HCT116 (cell line): ENCODE measurements at regions not wholly inside any gene's neighbourhood (a gene's known extent, or its start where the extent isn't known, plus 50 kb on each side); places are given as distances from the start of the nearest gene placed in this dataset.

Experiments
- ATAC-seq: fragments of 200-7000 bp; cut with Tn5 transposase; 2 replicates; pipeline ENCODE4 v1.9.1; 2020; ENCODE audit warnings: mild to moderate bottlenecking, moderate library complexity
- BruUV-seq: library from RNA; stranded (reverse); fragments of 400-500 nt; replicated peaks from 2 replicates; lab custom pipeline; 2021; lab: Mats Ljungman, UMichigan
- CTCF ChIA-PET: fragments of 300-600 bp; sonication (Branson Sonifier 250); formaldehyde crosslinking; loops from one replicate; lab custom pipeline; 2021; ENCODE audit warnings: antibody characterized with exemption; lab: Charles Lee
- POLR2A ChIA-PET: fragments of 300-600, 350-600 bp; sonication (Branson Sonifier 250); formaldehyde crosslinking; loops from one replicate; lab custom pipeline; 2021; ENCODE audit warnings: antibody characterized with exemption; lab: Charles Lee
- RAD21 ChIA-PET, 2 experiments: fragments of 300-600 bp; sonication (Branson Sonifier 250); formaldehyde crosslinking; loops; one replicate each; lab custom pipeline; 2023; ENCODE audit warnings: low total read pairs in 2 of 2; ENCODE audit not compliant: uncharacterized antibody in 2 of 2, unreplicated experiment in 2 of 2, low non-redundant PET in 1 of 2; lab: Charles Lee
- DNase-seq: peaks from one replicate; pipeline ENCODE4 v3.0.0-alpha.2; 2010; ENCODE audit warnings: low read depth, low spot score
- H2AFZ ChIP-seq: fragments of 200-600 bp; shearing (Covaris generic), sonication (generic); 2 replicates; pipeline ENCODE4 v1.6.1; 2017; ENCODE audit warnings: low read depth, mixed run types, mixed read lengths, antibody characterized with exemption, low read length; ENCODE audit not compliant: poor library complexity, severe bottlenecking
- H3K27ac ChIP-seq: 2 replicates; pipeline ENCODE4 v1.5.1; 2012; ENCODE audit warnings: low read depth, low read length
- H3K27me3 ChIP-seq: fragments of 200-600 bp; sonication (generic); 2 replicates; pipeline ENCODE4 v1.6.1; 2016; ENCODE audit warnings: mixed run types, low read length, mixed read lengths; ENCODE audit not compliant: insufficient read depth
- H3K36me3 ChIP-seq, 2 experiments: fragments of 200-500 bp in 1 of 2; fragments of 200-600 bp in 1 of 2; sonication (Bioruptor generic) in 1 of 2; sonication (generic) in 1 of 2; 2 replicates each; pipeline versions ENCODE4 v1.5.1 to v1.6.1; 2014 to 2016; ENCODE audit warnings: low read length in 2 of 2, inconsistent platforms in 1 of 2, mixed read lengths in 1 of 2, mixed run types in 1 of 2; ENCODE audit not compliant: insufficient read depth in 2 of 2, control insufficient read depth in 1 of 2
- H3K4me1 ChIP-seq, 2 experiments: fragments of 200-600 bp in 1 of 2; sonication (generic) in 1 of 2; 2 replicates each; pipeline versions ENCODE4 v1.5.1 to v1.6.1; 2012 to 2017; ENCODE audit warnings: low read length in 2 of 2, inconsistent platforms in 1 of 2, mild to moderate bottlenecking in 1 of 2, mixed read lengths in 1 of 2, mixed run types in 1 of 2, moderate library complexity in 1 of 2; ENCODE audit not compliant: insufficient read depth in 2 of 2, control insufficient read depth in 1 of 2
- H3K4me2 ChIP-seq: fragments of 200-600 bp; sonication (generic); 2 replicates; pipeline ENCODE4 v1.6.1; 2017; ENCODE audit warnings: mixed run types, low read length, mixed read lengths
- H3K4me3 ChIP-seq, 2 experiments: fragments of 200-600 bp in 1 of 2; sonication (generic) in 1 of 2; replicated peaks in 1 of 2; 2 replicates each; pipeline ENCODE4 v1.5.1; 2011 to 2016; ENCODE audit warnings: low read length in 2 of 2, control low read depth in 1 of 2, low read depth in 1 of 2, mild to moderate bottlenecking in 1 of 2, mixed read lengths in 1 of 2, mixed run types in 1 of 2
- H3K79me2 ChIP-seq: fragments of 200-600 bp; sonication (generic); 2 replicates; pipeline ENCODE4 v1.6.1; 2017; ENCODE audit warnings: mild to moderate bottlenecking, mixed run types, low read length, moderate library complexity, mixed read lengths; ENCODE audit not compliant: insufficient read depth
- H3K9ac ChIP-seq: fragments of 200-600 bp; sonication (generic); 2 replicates; pipeline ENCODE4 v1.6.1; 2016; ENCODE audit warnings: low read length, mixed read lengths
- H3K9me2 ChIP-seq: fragments of 200-600 bp; sonication (generic), shearing (Covaris generic); 2 replicates; pipeline ENCODE4 v1.6.1; 2017; ENCODE audit warnings: mixed run types, mild to moderate bottlenecking, moderate library complexity; ENCODE audit not compliant: insufficient read depth
- H3K9me3 ChIP-seq, 2 experiments: fragments of 200-500 bp in 1 of 2; fragments of 200-600 bp in 1 of 2; sonication (Bioruptor generic) in 1 of 2; sonication (generic) in 1 of 2; 2 replicates each; pipeline ENCODE4 v1.6.1; 2014 to 2017; ENCODE audit warnings: low read length in 2 of 2, mixed read lengths in 2 of 2, inconsistent platforms in 1 of 2, low read depth in 1 of 2, mild to moderate bottlenecking in 1 of 2, mixed run types in 1 of 2, moderate library complexity in 1 of 2; ENCODE audit not compliant: control insufficient read depth in 1 of 2, insufficient read depth in 1 of 2
- H4K20me1 ChIP-seq: fragments of 200-600 bp; sonication (generic), shearing (Covaris generic); 2 replicates; pipeline ENCODE4 v1.6.1; 2017; ENCODE audit warnings: mixed run types, mild to moderate bottlenecking, moderate library complexity; ENCODE audit not compliant: insufficient read depth
- CEBPB ChIP-seq: IDR thresholded peaks from 2 replicates; pipeline ENCODE4 v1.6.1; 2012; ENCODE audit warnings: low read depth
- ELF1 ChIP-seq: IDR thresholded peaks from 2 replicates; pipeline ENCODE4 v1.6.1; 2012; ENCODE audit warnings: low read depth, borderline replicate concordance
- EZH2 ChIP-seq: fragments of 200-600 bp; sonication (generic); IDR thresholded peaks from 2 replicates; pipeline ENCODE4 v1.6.1; 2017; ENCODE audit warnings: antibody characterized with exemption, mixed run types
- JUND ChIP-seq: IDR thresholded peaks from 2 replicates; pipeline ENCODE4 v1.6.1; 2012
- POLR2A ChIP-seq: IDR thresholded peaks from 2 replicates; pipeline ENCODE4 v1.7.0; 2011; ENCODE audit warnings: borderline replicate concordance; ENCODE audit not compliant: insufficient read depth, insufficient read length; ENCODE audit errors: extremely low read depth
- RAD21 ChIP-seq: IDR thresholded peaks from 2 replicates; pipeline ENCODE4 v1.6.1; 2012; ENCODE audit warnings: low read depth, mild to moderate bottlenecking
- SIN3A ChIP-seq: IDR thresholded peaks from 2 replicates; pipeline ENCODE4 v1.6.1; 2012; ENCODE audit warnings: low read depth
- SP1 ChIP-seq: IDR thresholded peaks from 2 replicates; pipeline ENCODE4 v1.6.1; 2012; ENCODE audit warnings: low read depth
- intact Hi-C: fragments of 100-400 bp; cut with micrococcal nuclease; formaldehyde crosslinking; loops from 2 replicates; pipeline ENCODE4 v1.10.0; 2022
- TF ChIP-seq, protein P1 (sequence below): IDR thresholded peaks from 2 replicates; pipeline ENCODE4 v1.6.1; 2012
- TF ChIP-seq, protein P2 (sequence below), 3 experiments: fragments of 200-600 bp in 1 of 3; sonication (generic) in 1 of 3; IDR thresholded peaks in 2 of 3; conservative IDR thresholded peaks in 1 of 3; 2 replicates each; pipeline ENCODE4 v1.5.1; 2012 to 2017; ENCODE audit warnings: low read depth in 2 of 3, low read length in 2 of 3, antibody characterized with exemption in 1 of 3, borderline replicate concordance in 1 of 3, control low read depth in 1 of 3, mild to moderate bottlenecking in 1 of 3, mixed read lengths in 1 of 3, mixed run types in 1 of 3, moderate library complexity in 1 of 3; ENCODE audit not compliant: insufficient read depth in 1 of 3
- TF ChIP-seq, protein P3 (sequence below): IDR thresholded peaks from 2 replicates; pipeline ENCODE4 v1.6.1; 2011; ENCODE audit warnings: mild to moderate bottlenecking, low read length, moderate library complexity; ENCODE audit not compliant: insufficient replicate concordance; ENCODE audit errors: extremely low read depth

DNA sequence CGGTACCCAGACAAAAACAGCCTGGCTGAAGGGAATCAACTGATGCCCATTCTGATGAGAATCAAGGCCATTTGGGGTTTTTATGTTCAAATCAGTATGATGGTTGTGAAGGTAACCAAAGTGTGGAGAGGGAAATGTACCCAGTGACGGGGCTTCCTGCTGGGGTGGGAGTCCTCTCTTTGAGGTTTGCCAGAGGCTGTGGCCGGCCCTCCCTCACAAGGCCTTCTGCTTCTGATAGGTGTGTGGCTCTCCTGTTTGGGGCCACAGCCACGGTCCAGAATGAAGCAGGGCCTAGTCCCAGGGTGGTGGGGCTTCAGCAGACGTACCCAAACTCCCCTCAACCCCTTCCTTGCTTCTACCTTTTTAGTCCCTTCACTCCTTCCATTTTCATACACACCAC lies 86.7 kb upstream of the NAA20 start:
- no peak for DNase-seq
- H4K20me1 ChIP-seq: no peaks in the 10 kb centered on the region
- no peak overlapping the region for H3K9ac ChIP-seq
- RAD21 ChIA-PET: no interaction called here
- no peaks in the 10 kb centered on the region for H3K79me2 ChIP-seq
- H2AFZ ChIP-seq: no peak overlapping the region
- no TSS peak for BruUV-seq
- H3K9me3 ChIP-seq: no peaks in the 10 kb centered on the region
- no peaks in the 10 kb centered on the region for H3K36me3 ChIP-seq
- no peak overlapping the region for H3K27ac ChIP-seq
- no peak for ATAC-seq
- H3K4me2 ChIP-seq: no peak overlapping the region
- H3K4me3 ChIP-seq: no peak overlapping the region
- no peaks in the 10 kb centered on the region for H3K9me2 ChIP-seq
- TF ChIP-seq, protein P1, sequence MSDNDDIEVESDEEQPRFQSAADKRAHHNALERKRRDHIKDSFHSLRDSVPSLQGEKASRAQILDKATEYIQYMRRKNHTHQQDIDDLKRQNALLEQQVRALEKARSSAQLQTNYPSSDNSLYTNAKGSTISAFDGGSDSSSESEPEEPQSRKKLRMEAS: no peak
- TF ChIP-seq SP1 (no peak), SIN3A (no peak), POLR2A (no peak)
- TF ChIP-seq, protein P2, sequence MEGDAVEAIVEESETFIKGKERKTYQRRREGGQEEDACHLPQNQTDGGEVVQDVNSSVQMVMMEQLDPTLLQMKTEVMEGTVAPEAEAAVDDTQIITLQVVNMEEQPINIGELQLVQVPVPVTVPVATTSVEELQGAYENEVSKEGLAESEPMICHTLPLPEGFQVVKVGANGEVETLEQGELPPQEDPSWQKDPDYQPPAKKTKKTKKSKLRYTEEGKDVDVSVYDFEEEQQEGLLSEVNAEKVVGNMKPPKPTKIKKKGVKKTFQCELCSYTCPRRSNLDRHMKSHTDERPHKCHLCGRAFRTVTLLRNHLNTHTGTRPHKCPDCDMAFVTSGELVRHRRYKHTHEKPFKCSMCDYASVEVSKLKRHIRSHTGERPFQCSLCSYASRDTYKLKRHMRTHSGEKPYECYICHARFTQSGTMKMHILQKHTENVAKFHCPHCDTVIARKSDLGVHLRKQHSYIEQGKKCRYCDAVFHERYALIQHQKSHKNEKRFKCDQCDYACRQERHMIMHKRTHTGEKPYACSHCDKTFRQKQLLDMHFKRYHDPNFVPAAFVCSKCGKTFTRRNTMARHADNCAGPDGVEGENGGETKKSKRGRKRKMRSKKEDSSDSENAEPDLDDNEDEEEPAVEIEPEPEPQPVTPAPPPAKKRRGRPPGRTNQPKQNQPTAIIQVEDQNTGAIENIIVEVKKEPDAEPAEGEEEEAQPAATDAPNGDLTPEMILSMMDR (IDR thresholded peaks at IDR 0.05 in 2 of 3, conservative IDR thresholded peaks at IDR 0.05 in 1 of 3; ENCODE audit: borderline replicate concordance in 1 of 3, insufficient read depth in 1 of 3, low read depth in 2 of 3, low read length in 2 of 3): no peak
- CTCF ChIA-PET: no interaction called here
- POLR2A ChIA-PET: no interaction called here
- H3K27me3 ChIP-seq: no peaks in the 10 kb centered on the region
- intact Hi-C loops: no loop called here
- no peaks in the 10 kb centered on the region for H3K4me1 ChIP-seq

DNA sequence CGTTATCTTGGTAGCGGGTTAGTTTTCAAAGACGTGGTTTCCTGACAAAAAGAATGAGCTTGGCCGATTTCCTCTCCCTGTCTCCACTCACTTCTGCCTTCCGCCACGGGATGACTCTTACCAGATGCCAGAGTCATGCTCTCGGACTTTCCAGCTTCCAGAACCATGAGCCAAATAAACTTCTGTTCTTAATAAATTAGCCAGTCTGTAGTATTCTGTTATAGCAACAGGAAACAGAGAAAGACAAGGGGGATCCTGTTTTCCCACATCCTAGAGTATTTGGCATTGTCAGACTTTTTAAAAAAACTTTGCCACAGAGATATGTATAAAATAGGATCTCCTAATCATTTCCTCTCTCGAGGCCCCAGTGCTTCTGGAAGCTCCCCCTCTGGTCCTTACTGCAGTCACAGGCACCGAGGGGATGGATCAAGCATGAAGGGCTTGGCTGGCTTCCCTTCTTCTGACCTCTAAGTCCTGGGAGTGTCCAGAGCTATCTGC lies 84.9 kb upstream of the NAA20 start:
- intact Hi-C loops: no loop called here
- TF ChIP-seq RAD21 (no peak), EZH2 (no peak), SP1 (no peak), JUND (no peak), CEBPB (no peak), ELF1 (no peak)
- TF ChIP-seq, protein P3, sequence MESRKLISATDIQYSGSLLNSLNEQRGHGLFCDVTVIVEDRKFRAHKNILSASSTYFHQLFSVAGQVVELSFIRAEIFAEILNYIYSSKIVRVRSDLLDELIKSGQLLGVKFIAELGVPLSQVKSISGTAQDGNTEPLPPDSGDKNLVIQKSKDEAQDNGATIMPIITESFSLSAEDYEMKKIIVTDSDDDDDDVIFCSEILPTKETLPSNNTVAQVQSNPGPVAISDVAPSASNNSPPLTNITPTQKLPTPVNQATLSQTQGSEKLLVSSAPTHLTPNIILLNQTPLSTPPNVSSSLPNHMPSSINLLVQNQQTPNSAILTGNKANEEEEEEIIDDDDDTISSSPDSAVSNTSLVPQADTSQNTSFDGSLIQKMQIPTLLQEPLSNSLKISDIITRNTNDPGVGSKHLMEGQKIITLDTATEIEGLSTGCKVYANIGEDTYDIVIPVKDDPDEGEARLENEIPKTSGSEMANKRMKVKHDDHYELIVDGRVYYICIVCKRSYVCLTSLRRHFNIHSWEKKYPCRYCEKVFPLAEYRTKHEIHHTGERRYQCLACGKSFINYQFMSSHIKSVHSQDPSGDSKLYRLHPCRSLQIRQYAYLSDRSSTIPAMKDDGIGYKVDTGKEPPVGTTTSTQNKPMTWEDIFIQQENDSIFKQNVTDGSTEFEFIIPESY: no peak
- TF ChIP-seq, protein P2 (IDR thresholded peaks at IDR 0.05 in 2 of 3, conservative IDR thresholded peaks at IDR 0.05 in 1 of 3; ENCODE audit: borderline replicate concordance in 1 of 3, insufficient read depth in 1 of 3, low read depth in 2 of 3, low read length in 2 of 3): no peak

More for the DNA sequence above, 84.9 kb upstream of the NAA20 start:
- Histone ChIP-seq H3K27ac (no peak overlapping the region), H2AFZ (no peak overlapping the region), H3K4me3 (no peak overlapping the region), H3K36me3 (no peaks in the 10 kb centered on the region), H3K9ac (no peak overlapping the region), H4K20me1 (no peaks in the 10 kb centered on the region), H3K9me2 (no peaks in the 10 kb centered on the region), H3K79me2 (no peaks in the 10 kb centered on the region), H3K4me1 (peaks cover 0 to 7% of the 10 kb centered on the region in 2 experiments; a peak in 1 of 4 replicates), H3K9me3 (no peaks in the 10 kb centered on the region), H3K27me3 (no peaks in the 10 kb centered on the region), H3K4me2 (no peak overlapping the region)
- ChIA-PET RAD21 (no interaction called here), POLR2A (no interaction called here), CTCF (no interaction called here)
- ATAC-seq (no peak), DNase-seq (no peak)
- BruUV-seq: no TSS peak
